Islet of Langerhans (tissue), 1 donor: ENCODE measurements at regions not wholly inside any gene's neighbourhood (a gene's known extent, or its start where the extent isn't known, plus 50 kb on each side); places are given as distances from the start of the nearest gene placed in this dataset.

ENCODE experiments used
- FAIRE-seq: peaks from one replicate; lab custom pipeline; 2011; peaks lifted over from hg19 to GRCh38; lab: Jason Lieb, UNC

DNA sequence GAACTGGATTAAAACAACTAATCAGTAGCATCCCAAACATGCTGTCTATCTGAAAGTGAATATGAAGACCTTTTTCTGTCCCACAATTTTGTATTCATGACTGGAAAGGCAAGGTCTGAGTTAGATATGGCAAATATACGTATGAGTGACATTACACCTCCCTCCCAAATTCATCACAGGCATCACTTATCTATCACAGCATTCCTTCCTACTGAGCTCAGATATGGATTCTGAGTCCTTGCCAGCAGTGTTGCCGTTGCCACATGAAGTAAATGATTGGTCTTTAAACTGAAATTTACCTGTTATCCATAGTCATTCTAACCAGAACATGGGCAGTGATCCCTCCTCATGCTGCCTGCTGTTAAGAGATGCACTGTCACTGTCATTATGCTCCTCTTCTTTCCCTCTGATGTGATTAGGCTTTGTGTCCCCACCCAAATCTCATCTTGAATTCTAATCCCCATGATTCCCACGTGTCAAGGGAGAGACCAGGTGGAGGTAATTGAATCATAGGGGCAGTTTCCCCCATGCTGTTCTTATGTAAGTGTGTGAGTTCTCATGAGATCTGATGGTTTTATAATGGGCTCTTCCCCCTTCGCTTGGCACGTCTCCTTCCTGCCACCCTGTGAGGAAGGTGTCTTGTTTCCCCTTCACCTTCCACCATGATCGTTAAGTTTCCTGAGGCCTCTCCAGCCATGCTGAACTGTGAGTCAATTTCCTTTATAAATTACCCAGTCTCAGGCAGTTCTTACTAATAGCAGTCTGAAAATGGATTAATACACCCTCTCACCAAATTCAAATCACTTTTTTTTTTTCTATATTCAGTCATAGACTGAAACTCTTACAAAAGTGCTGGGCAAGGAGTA is 288.4 kb downstream of the NUAK1 start:
- FAIRE-seq, result no peak

DNA sequence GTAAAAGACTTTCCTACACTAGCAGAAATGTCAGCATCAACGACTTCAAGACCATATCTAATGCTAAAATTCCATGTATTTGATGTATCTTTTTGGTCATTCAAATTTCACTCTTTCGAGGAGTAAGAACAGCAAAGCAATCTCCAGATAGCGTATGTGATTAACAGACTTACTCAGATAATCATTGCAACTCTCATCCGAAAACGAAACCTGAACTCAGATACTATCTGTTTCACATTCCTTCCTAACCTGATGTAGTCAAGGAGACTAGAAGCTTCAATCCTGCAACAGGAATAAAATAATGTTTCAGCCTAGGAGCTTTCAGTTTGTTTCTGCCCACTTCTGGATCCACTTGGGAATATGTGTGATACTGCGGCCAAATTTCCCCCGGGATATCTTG is 286.3 kb downstream of the NUAK1 start:
- no peak for FAIRE-seq

DNA sequence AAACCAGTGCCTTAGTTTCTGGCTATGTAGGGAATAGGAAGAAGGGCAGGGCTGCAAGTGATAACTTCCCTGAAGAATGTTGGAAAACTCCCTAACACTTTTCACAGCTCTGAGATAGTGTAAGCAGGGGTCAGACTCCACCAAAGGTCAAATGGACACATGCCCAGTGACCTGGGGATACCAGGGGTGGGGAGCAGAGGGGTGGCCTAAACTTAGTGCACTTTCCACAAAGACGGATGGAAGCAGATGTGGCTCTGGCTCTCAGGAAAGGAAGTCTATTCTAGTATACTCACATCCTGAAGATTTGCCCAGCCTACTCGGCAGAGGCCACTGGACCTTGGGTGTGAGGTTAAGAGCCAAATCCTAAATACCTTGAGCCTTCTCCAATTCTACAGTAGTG is 285.8 kb downstream of the NUAK1 start:
- no peak for FAIRE-seq

DNA sequence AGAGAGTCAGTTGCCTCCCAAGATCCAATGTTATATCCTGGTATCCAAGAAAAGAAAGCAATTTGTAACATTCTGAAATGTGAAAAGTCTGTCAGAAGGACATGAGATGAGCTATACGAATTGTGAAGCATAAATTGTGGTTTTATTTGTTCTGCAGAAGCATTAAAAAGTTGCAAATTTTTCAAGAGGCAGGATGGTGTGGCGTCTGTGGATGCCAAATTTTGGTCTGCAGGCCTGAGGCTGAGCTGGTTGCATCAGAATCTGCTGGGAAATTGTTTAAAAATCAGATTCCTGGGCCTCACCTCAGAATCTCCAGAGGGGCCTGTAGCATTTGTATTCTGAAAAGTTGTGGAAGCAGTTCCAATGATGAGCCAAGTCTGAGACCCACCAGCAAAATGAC is 284.7 kb downstream of the NUAK1 start:
- FAIRE-seq, result no peak

DNA sequence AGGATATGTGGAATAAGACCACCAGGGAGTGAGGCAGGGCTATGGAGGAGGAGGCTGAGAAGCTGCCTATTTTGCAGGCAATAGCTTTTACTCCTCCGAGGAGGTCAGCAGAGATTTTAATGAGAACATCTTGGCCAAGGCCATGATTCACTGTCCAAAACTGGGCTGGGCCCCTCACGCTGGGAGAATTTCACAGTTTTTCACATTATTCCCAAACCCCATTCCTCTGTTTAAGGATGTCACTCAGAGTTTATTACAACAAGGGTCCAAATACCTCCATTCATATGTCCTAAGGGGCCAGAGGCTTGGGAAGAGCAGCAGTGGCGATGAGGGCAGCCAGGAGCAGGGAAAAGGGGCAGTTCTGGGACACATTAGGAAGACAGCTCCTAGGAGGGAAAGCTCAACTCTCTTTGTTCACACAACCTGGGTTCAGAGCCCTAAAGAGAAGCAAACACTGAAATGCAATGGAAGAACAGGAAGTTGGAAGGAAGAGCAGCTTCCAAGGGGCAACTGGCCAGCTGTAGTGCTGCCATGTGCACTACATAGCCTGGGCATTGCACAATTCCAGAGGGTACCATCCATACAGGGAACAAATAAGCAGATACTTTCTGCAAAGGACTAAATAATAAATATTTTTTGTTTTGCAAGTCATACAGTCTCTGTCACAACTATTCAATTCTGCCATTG is 283.2 kb downstream of the NUAK1 start:
- no peak for FAIRE-seq

DNA sequence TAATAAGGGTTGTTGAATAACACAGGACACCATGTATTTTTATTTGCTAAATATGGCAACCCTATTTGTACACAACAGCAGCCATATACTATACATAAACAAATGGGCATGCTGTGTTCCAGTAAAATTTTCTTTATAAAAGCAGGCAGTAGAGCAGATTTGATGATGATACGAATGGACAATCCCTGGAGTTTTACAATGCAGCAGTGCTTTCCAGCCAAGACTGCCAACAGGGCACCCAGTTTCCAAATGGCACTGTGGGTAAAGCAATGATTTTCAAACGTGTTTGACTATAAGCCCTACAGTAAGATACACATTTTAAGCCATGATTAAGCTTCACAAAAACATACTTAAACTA is 282.7 kb downstream of the NUAK1 start:
- FAIRE-seq, result no peak

DNA sequence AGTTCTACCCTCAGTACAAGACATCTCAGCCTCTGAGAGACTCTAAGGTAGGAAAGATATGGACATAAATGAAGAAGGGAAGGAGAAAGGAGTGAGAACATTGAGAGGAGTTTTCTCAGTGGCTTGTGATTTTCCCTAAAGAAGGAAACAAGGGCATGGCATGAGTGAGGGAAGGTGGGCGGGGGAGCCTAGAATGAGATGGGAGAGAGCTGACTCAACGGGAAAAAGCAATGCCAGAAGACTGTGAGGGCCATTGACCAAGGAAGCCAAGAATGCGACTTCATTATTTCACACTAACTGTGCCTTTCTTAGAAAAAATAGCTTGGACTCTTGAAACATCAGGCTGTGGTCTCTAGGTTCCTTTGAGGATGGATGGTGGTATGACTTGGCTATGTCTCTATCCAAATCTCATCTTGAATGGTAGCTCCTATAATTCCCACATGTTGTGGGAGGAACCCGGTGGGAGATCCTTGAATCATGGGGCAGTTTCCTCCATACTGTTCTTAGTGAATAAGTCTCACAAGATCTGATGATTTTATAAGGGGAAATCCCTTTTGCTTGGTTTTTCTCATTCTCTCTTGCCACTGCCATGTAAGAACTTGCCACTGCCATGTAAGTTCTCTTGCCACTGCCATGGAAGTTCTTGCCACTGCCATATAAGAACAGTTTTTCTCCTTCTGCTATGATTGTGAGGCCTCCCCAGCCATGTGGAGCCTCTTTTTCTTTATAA is 279.6 kb downstream of the NUAK1 start:
- FAIRE-seq, result no peak

DNA sequence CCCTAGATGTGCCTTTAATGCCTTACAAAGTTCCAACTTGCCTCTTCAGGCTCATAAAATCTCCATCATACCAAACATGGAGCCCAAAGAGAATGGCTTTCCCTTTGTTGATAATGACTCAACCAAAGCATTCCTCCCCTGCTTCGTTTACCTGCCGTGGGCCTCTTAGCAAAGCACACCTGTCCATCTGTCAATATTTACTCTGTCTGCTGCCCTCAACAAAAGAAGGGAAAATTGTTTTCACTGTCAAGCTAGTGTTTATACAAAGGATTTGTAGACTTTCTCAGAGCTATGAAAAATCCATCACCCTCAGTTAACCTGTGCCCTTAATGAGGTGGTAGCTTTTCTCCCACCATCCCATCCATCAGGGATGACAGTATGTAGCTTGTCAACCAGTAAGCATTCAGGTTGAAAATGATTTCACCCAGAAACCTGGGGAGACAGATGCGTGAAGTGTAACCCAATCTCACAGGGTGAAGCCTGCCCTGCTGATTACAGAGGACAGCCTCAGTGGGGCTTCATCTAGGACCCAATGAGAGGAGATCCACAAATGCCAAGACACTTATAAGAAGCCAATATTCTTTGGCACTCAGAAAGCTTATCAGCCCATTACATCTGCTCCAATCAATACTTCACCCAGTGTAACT is 278.1 kb downstream of the NUAK1 start:
- peak; percentile 94 for FAIRE-seq

DNA sequence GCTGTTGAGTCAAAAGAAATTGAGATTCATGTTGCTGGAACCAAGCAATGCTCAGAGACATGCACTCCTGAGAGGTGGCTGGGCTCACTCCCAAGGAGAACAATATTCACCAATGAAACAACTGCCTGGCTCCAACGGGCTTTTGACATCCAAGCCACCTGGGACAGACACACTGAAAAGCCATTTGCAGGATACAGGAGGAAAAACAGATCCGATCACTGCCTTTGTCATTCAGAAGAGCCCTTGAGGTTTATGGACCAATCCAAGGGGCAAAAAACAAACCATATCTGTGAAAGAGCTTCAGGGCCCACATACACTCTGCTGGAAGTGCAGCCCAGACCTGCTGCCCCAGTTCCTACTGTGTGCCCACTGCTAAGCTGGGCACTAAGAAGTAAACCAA is 277.5 kb downstream of the NUAK1 start:
- FAIRE-seq, result no peak

DNA sequence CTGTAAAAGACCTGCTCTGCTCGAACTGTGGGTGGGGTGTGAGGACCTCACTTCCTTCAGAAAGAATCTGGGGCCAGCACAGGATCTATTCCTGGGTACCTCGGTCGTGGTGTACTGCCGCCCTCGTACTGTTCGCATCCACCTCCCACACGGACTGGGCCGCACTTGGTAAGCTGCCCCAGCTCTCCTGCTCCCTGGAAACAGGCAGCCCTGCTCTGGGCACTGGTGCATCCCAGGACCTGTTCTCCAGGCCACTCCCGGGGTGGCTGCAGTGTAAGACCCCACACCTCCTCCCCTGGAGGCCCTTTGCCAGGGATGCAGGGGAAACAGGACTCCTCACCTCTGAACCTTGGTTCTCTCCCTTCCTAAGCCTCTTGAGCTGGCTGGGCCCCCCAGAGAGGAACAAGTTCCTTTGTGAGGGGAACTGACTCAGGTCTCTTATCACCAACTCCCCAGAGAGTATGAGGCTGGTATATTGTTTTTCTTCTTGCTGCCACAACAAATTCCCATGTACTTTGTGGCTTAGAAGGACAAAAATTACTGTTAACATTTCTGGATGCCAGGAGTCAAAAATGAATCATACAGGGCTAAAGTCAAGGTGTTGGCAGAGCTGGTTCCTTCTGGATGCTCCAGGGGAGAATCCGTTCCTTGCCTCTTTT is 276.5 kb downstream of the NUAK1 start:
- no peak for FAIRE-seq

DNA sequence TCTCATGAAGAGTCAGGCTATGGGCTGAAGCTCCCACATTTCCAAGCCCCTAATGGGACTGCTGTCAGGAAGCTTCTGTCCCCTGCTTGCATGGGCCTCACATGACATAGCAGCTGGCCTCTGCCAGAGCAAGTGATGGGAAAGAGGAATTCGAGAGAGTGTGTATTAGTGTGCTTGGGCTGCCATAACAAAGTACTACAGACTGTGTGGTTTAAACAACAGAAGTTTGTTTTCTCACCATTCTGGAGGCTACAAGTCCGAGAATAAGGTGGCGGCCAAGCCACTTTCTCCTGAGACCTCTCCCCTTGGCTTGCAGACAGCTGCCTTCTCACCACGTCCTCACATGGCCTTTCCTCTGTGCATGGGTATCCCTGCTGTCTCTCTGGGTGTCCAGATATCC is 274.4 kb downstream of the NUAK1 start:
- FAIRE-seq, result no peak

DNA sequence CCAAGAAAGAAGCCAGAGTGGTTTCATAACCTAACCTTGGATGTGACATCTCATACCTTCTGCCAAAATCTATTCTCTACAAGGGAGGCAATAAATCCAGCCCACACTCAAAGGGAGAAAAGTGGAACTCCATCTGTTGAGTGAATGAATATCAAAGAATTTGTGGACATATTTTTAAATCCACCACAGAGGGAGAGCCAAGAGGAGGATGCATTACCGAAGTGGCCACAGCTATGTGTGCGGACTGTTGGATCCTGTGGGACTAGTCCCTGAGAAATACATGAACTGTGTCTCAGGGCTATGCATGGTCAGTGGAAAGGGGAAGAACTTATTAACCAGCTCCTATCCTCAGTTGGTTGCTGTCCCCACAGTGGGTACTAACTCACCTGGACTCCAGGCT is 273.9 kb downstream of the NUAK1 start:
- FAIRE-seq, result no peak

DNA sequence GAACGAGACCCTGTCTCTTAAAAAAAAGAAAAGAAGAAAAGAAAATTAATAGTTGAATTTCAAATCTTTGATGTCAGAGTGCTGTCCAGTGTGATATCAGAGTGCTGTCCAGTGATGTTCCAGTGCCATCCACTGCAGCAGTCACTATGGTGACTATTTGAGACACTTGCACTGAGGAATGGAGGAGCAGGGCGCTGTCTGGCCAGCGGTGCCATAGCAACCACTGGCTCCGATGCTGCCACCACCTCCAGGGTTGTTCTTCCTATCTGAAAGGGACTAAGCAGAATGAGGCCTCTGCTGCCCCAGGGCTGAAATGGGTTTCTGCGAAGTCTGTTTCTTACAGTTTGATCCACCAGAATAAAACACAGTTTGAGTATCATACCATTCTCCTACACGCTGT is 272.9 kb downstream of the NUAK1 start:
- no peak for FAIRE-seq

DNA sequence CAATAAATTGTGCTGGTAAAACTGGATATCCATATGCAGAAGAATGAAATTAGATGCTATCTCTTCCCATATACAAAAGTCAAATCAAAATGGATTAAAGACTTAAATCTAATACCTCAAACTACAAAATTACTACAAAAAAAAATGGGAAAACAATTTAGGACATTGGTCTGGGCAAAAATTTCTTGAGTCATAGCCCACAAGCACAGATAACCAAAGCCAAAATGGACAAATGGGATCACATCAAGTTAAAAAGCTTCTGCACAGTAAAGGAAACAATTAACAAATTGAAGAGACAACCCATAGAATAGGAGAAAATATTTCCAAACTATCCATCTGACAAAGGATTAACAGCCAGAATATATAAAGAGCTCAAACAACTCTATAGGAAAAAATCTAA is 264.6 kb downstream of the NUAK1 start:
- no peak for FAIRE-seq

DNA sequence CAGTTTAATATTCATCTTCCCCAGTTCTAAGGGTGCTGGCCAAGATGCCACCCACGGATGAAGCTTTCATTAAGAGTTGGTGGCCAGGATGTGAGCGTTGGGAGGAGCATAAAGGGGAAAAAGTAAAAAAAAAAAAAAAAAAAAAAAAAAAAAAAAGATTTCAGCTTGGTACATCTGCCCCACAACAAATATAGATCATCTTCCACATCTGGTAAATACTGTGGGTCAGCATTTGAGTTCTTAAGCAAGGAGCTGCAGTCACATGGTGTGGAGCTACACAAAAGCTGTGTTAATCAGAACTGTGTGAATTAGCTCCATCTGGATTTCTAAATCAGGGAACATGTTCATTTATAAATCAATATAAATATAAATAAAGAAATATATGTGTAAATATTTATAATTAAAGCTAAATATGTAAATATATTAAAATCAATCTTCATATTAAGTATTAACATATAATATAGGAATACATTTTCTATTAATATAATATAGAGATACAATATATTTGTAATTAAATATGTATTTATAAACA is 262.3 kb downstream of the NUAK1 start:
- FAIRE-seq, result no peak

DNA sequence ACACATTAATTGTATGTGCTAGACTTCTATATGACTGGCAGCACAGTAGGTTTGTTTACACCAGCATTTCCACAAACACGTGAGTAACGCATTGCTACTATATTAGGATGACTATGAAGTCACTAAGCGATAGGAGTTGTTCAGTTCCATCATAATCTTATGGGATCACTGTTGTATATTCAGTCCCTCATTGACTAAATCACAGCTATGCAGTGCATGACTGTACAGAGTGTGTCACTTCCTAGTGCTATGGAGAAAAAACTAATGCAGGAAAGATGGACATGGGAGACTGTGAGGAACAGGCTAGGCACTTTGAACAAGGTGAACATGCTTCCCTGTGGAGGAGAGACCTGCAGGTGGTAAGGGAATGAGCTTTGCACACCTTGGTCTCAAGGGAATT is 259.8 kb downstream of the NUAK1 start:
- no peak for FAIRE-seq

DNA sequence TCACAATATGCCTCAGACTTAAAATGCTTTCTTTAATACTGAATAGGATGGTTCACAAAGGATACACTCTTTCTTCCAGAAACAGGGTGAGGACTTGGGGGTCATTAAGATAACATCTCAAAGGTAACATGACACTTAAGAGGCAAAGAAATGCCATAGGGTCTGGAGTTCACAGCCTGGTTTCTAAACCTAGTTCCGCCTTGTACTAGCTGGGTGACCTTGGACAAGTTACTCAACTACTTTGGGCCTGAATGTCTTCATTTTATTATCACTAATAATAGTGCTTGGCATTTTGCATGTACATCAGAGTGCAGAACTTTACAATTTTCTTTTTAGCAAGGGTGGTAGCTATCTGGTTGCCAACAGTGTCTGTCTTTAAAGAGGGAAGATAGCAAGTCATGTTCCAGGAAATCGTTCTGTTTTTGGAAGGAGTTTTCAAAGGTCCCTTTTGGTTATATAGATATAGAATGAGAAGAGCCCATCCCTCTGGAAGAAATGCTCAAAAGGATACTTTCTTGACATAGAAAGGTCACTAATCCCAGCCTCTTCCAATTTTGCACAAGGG is 257.8 kb downstream of the NUAK1 start:
- no peak for FAIRE-seq

DNA sequence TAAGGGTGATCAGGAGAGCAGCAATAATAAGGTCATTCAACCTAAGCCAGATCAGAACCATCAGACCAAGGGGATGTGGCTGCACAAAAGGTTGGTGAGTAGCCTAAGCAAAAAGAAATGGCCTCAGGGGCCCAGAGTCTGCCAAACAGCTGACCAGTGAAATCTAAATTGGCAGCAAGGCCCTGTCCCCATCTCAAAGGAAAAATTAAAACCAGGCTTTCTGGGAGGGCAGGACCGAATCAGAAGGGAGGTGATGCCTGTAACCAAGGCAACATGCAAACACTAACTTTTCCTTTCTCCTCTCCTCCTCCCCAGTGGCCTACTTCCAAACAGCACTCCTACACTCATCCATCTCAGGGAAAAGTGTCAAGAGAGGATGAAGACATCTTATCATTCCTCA is 256.4 kb downstream of the NUAK1 start:
- FAIRE-seq, result no peak

DNA sequence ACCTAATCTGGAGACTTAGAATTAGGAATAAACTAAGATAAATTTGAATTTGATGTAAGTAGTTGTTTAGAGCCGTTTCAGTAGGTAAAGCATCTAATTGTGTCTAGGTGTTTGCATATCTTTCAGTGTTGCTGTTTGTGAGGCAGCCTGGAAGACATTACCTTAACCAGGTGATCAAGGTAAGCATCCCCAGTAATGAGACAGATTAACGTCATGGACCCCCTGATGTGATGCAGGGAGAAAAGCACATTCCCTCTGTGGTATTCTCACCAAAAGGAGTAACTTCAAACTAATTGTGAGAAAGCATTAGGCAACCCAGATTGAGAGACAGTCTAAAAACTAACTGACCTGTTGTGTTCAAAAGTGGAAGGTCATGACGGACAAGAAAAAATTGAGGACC is 251.6 kb downstream of the NUAK1 start:
- FAIRE-seq, result no peak

DNA sequence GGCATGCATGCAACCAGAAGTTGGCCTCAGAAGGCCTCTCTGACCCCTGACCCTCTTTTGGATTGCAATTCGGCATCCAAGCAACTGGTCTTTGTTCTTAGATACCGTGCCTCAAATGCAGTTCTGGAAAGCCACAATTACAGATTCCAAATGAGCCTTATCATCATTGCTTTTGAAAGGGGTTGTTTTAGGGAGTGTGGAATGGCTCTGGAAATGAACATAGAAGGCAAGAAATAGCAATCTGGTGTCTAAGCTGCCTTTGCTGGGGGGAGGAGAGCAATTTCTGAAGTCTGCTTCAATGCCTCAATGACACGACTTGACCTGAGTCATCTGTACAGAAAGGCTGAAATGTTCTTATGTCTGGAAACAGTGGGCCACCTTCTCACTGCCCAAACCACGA is 250.1 kb downstream of the NUAK1 start:
- no peak for FAIRE-seq

DNA sequence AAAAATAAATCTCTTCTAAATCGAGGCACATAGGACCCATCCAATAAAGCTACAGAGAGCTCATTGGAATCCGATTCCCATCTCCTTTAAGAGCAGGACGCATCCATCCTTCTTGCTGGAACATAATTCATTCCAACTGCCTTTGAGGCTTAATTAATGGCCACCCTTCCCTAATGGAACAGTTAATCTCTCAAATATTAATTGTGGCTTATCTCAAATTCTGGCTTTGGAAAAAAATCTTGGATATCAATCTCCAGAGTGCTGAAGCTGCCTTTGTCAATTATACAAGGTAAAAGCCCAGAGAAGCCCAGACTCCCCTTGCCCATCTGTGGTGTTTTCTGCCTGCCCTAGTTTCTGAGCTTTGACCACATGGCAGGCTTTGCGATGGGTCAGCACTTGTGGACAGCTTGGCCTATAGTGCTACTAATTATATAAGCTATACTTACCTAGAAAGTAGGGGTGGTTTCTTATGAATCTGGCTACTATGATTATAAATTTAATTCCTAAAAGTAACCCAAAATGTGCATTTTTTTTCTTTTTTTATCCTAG is 246.3 kb downstream of the NUAK1 start:
- no peak for FAIRE-seq
